ENCODE measurements at regions not wholly inside any gene's neighbourhood (a gene's known extent, or its start where the extent isn't known, plus 50 kb on each side); places are given as distances from the start of the nearest gene placed in this dataset.

GRCh38 chr13:86087244-86087643 lies 288.0 kb upstream of the SLITRK6 start:
- no peak for TF ChIP-seq CTCF (IDR thresholded peaks at IDR 0.05)
- no peak for TF ChIP-seq POLR2A (IDR thresholded peaks at IDR 0.05)
- no peak for TF ChIP-seq EP300 (IDR thresholded peaks at IDR 0.05)
- no peak for TF ChIP-seq POLR2AphosphoS5 (IDR thresholded peaks at IDR 0.05)

Measured in gastroesophageal sphincter (tissue), 3 donors.